ENCODE measurements at regions not wholly inside any gene's neighbourhood (a gene's known extent, or its start where the extent isn't known, plus 50 kb on each side); places are given as distances from the start of the nearest gene placed in this dataset.

- no peak for TF ChIP-seq CTCF (tag by site-specific recombination; IDR thresholded peaks at IDR 0.05)
- TF ChIP-seq ZSCAN16 (tag by site-specific recombination; IDR thresholded peaks at IDR 0.05): no peak
- TF ChIP-seq ZNF426 (tag by site-specific recombination; IDR thresholded peaks at IDR 0.05): no peak
- TF ChIP-seq REST (tag by site-specific recombination; IDR thresholded peaks at IDR 0.05): no peak
- TF ChIP-seq ZNF114 (tag by site-specific recombination; IDR thresholded peaks at IDR 0.05): no peak
- no peak for TF ChIP-seq ZNF580 (tag by site-specific recombination; IDR thresholded peaks at IDR 0.05)
- TF ChIP-seq ZNF654 (tag by site-specific recombination; IDR thresholded peaks at IDR 0.05; ENCODE audit: low read depth): no peak
- no peak for TF ChIP-seq ZNF558 (tag by site-specific recombination; IDR thresholded peaks at IDR 0.05)
- no peak for TF ChIP-seq KLF1 (tag by site-specific recombination; IDR thresholded peaks at IDR 0.05)
- TF ChIP-seq SP2 (tag by site-specific recombination; IDR thresholded peaks at IDR 0.05): no peak
- TF ChIP-seq ZNF623 (tag by site-specific recombination; IDR thresholded peaks at IDR 0.05): no peak
These were observed 500.3 kb upstream of the GRIA1 start for GRCh38 chr5:152990217-152990616.
